Lower leg skin (tissue), 3 donors: ENCODE measurements at regions not wholly inside any gene's neighbourhood (a gene's known extent, or its start where the extent isn't known, plus 50 kb on each side); places are given as distances from the start of the nearest gene placed in this dataset.

Source experiments
- CTCF ChIP-seq, 3 donors: fragments of 450-650 bp; IDR thresholded peaks; one replicate each; pipeline ENCODE4 v1.5.1; 2016; ENCODE audit warnings: antibody characterized with exemption in 3 of 3, mild to moderate bottlenecking in 3 of 3, moderate library complexity in 2 of 3
- POLR2A ChIP-seq, 2 donors: fragments of 450-650 bp; IDR thresholded peaks; one replicate each; pipeline ENCODE4 v1.6.1; 2016 to 2017; ENCODE audit warnings: antibody characterized with exemption in 2 of 2, mild to moderate bottlenecking in 1 of 2, moderate library complexity in 1 of 2

GRCh38 chr13:62360609-62361008, 945.0 kb upstream of the PCDH20 start:
- TF ChIP-seq CTCF (IDR thresholded peaks at IDR 0.05) = no peak
- no peak for TF ChIP-seq POLR2A (IDR thresholded peaks at IDR 0.05)
